ENCODE measurements at regions not wholly inside any gene's neighbourhood (a gene's known extent, or its start where the extent isn't known, plus 50 kb on each side); places are given as distances from the start of the nearest gene placed in this dataset.

- DNase-seq (ENCODE audit: low read depth in 1 of 2, low spot score in 1 of 2): no peak
- no peak for TF ChIP-seq JUND (IDR thresholded peaks at IDR 0.05; ENCODE audit: low read depth)
- in situ Hi-C loops (cut with HindIII; ENCODE audit: low pct_unique_long_range_greater_than_20kb, low sequenced_read_pairs): no loop called here
Observed at GRCh38 chr6:160917572-160917971, 74.0 kb upstream of the MAP3K4 start.

DNA sequence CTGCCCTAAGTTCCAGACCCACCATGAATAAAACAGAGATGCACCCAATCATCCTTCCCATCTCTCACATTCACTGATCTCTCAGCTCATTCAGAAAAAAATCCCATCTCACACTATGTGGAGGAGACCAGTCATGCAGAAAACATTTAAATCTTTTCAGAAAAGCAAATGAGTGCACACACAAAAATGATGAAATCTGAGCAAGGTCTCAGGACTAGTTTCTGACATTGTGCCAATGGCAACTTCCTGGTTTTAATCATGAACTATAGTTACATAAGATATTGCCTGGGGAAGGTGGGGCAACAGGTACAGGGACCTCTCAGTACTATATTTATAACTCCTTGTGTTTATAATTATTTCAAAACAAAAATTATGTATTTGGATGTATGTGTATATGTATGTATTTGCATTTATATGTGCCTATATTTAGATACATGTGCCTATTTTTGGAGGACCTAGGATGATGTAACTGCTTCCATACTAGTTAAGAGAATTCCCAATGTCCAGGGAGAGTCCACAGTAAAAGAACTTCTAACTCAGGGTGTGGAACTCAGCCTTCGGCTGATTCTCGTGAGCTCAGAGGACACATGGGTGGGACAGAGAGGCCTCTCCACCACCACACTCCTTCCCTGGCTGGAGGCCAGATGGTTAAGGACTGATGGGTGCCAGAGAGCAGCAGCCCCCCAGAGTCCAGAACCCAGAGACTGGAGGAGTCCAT lies 71.7 kb upstream of the MAP3K4 start:
- TF ChIP-seq JUND (IDR thresholded peaks at IDR 0.05; ENCODE audit: low read depth): no peak
- in situ Hi-C loops (cut with HindIII; ENCODE audit: low pct_unique_long_range_greater_than_20kb, low sequenced_read_pairs): no loop called here
- peak in 1 of 2 experiments; percentile 3 for DNase-seq (ENCODE audit: low read depth in 1 of 2, low spot score in 1 of 2)

DNA sequence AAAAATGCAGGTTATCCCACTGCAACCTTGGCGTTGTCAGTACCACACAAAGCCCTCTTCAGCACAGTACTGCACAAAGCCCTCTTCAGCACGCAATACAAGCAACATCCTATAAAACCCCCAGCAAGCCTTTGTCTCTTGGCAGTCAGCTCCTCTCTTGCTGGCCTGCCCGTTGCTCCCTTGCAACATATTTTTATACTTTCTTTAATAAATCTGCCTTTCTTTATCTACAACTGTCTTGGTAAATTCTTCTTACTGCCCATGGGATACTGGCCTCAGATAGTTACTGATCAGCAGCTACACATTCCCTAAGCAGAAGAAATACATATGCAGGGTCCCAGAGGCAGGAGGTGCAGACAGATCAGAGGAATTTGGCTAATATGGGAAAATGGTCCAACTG lies 70.5 kb upstream of the MAP3K4 start:
- no peak for DNase-seq (ENCODE audit: low read depth in 1 of 2, low spot score in 1 of 2)
- in situ Hi-C loops (cut with HindIII; ENCODE audit: low pct_unique_long_range_greater_than_20kb, low sequenced_read_pairs): no loop called here
- no peak for TF ChIP-seq JUND (IDR thresholded peaks at IDR 0.05; ENCODE audit: low read depth)

GRCh38 chr6:160926281-160927276 lies 65.0 kb upstream of the MAP3K4 start:
- in situ Hi-C loops (cut with HindIII; ENCODE audit: low pct_unique_long_range_greater_than_20kb, low sequenced_read_pairs): no loop called here
- DNase-seq (ENCODE audit: low read depth in 1 of 2, low spot score in 1 of 2): peak in 1 of 2 experiments; percentile 45
- no peak for TF ChIP-seq JUND (IDR thresholded peaks at IDR 0.05; ENCODE audit: low read depth)

GRCh38 chr6:160927416-160927815 lies 64.2 kb upstream of the MAP3K4 start:
- in situ Hi-C loops (cut with HindIII; ENCODE audit: low pct_unique_long_range_greater_than_20kb, low sequenced_read_pairs): no loop called here
- DNase-seq (ENCODE audit: low read depth in 1 of 2, low spot score in 1 of 2): peak in 1 of 2 experiments; percentile 67
- TF ChIP-seq JUND (IDR thresholded peaks at IDR 0.05; ENCODE audit: low read depth): no peak

DNA sequence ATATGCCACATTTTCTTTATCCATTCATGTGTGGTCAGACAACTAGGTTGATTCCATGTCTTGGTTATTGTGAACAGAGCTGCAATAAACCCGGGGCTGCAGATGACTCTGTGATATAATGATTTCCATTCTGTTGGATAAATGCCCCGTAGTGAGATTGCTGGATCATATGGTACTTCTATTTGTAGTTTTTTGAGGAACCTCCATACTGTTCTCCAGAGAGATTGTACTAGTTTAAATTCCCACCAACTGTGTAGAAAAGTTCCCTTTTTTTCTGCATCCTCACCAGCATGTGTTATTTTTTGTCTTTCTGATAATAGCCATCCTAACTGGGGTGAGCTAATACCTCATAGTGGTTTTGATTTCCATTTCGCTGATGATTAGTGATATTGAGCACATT lies 62.2 kb upstream of the MAP3K4 start:
- no peak for TF ChIP-seq JUND (IDR thresholded peaks at IDR 0.05; ENCODE audit: low read depth)
- DNase-seq (ENCODE audit: low read depth in 1 of 2, low spot score in 1 of 2): no peak
- in situ Hi-C loops (cut with HindIII; ENCODE audit: low pct_unique_long_range_greater_than_20kb, low sequenced_read_pairs): no loop called here

DNA sequence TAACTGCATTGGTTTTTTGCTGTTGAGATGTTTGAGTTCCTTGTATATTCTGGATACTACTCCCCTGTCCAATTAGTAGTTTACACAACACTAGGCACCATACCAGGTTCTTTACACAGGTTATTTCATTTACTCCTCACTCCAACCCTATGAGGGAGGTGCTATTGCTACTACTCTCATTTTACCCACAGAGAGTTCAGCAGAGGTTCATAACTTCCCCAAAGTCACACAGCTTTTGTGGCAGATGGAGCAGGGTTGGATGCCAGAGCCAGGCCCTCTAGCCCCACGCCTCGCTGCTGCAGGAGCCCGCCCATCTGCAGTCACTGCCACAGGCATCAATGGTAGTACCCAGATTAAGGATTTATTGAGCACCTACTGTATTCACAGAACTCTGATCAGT lies 61.7 kb upstream of the MAP3K4 start:
- in situ Hi-C loops (cut with HindIII; ENCODE audit: low pct_unique_long_range_greater_than_20kb, low sequenced_read_pairs): no loop called here
- no peak for DNase-seq (ENCODE audit: low read depth in 1 of 2, low spot score in 1 of 2)
- TF ChIP-seq JUND (IDR thresholded peaks at IDR 0.05; ENCODE audit: low read depth): no peak

DNA sequence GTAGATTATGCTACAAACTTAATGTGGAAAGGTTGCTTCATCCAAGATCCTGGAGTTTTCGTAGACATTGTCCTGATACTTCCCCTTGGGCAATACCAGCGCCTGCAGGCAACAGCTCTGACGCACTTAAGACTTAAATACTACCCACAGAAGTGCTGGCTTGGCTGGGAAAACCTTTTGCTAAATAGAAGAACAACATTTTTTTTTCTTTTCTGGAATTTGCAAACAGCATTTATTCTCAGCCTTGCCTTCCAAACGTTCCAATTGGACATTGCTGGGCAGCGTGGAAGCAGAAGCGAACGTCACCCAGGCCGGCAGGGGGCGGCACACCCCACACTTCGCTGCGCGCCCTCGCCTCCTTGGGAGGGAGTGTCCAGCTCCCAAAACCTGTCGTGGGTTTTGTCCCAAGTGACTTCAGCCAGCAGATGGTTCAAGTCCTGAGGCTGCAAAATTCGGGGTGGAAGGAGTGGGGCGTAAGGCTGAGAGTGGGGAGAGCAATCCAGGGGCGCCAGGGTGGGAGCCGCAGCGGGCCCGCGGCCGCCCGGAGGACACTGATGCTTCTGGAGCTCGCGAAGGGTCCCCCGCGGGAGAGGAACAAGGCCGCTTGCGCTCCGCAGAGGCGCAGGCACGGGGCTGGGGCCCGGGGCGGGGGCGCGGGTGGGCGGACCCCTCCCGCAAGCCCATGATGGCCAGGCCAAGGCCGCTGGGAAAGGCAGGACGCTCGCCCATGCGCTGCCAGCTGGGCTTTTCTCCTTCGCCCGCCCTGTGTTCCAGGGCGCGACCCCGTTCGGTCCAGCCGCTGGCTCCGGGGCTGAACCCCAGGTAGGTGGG lies 60.8 kb upstream of the MAP3K4 start:
- in situ Hi-C loops (cut with HindIII; ENCODE audit: low pct_unique_long_range_greater_than_20kb, low sequenced_read_pairs): no loop called here
- peak; percentile 75 to 78 for DNase-seq (ENCODE audit: low read depth in 1 of 2, low spot score in 1 of 2)
- TF ChIP-seq JUND (IDR thresholded peaks at IDR 0.05; ENCODE audit: low read depth): no peak

DNA sequence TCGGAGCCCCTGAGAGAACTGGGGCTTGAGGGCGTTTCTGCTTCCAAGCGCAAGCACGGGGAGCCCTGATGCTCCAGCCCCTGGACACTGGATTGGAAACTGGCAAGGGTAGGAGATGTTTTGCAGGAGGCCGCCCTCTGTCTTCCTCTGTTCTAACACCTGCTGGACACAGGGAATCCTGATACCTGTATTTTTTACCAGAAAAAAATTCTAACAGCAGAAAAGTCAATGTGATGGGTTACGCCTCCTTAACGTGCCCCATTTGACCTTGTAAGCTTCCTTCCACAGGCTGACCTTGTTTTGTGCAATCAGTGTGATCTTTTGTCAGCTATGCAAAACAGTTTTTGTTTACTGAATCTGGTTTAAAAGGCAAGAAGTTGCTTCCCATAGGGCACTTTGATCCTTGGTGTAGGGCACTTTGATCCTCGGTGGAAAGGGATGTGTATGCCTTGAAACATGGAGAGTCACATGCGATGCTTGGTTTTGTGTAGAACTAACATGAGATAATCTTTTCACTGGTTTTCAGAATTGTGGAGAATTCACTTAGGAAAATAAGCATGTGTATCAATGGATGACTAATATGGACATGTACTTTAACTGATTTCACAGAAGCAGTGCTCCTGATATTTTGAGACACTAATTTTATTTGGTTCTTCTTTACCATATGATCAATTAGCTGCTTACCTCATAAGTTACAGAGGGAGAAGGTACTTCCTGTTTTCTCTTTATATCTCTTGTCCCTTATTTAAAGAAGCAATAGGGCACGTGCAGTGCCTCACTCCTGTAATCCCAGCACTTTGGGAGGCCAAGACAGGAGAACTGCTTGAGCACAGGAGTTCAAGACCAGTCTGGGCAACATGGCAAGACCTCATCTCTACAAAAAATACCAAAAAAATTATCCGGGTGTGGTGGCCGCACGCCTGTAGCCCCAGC lies 59.9 kb upstream of the MAP3K4 start:
- DNase-seq (ENCODE audit: low read depth in 1 of 2, low spot score in 1 of 2): peak; percentile 15 to 16
- TF ChIP-seq JUND (IDR thresholded peaks at IDR 0.05; ENCODE audit: low read depth): no peak
- in situ Hi-C loops (cut with HindIII; ENCODE audit: low pct_unique_long_range_greater_than_20kb, low sequenced_read_pairs): no loop called here

DNA sequence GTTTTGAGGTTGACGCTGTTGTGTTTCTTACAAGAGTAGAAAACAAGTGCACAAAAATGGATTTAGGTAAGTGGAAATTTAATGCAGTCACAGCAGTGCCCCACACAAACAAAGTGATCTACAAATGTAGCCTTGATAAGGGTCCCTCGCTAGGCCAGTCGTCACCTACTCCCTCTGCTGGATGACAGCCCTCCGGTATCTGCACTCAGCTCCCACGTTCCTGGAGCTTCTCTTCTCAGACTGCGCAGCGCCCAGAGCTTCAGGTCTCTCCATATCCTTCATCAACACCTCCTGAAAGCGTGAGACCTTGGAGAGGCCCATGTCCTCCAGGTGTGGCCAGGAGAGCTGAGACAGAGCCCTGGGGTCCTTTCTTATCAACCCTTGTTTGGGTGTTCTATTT lies 58.3 kb upstream of the MAP3K4 start:
- DNase-seq (ENCODE audit: low read depth in 1 of 2, low spot score in 1 of 2): no peak
- in situ Hi-C loops (cut with HindIII; ENCODE audit: low pct_unique_long_range_greater_than_20kb, low sequenced_read_pairs): no loop called here
- no peak for TF ChIP-seq JUND (IDR thresholded peaks at IDR 0.05; ENCODE audit: low read depth)

DNA sequence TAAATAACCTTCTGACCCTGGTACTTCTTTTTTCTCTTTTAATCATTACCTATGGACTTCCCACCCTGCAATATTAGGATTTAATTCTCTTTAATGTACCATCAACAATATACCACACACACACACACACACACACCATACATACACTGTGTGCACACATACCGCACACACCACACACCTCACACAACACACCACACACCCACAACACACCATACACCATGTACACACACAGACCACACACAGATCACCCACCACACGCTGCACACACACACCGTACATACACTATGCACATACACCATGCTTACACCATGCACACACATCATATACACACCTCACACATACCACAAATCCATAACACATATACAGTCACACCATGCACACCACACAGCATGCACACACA lies 57.4 kb upstream of the MAP3K4 start:
- in situ Hi-C loops (cut with HindIII; ENCODE audit: low pct_unique_long_range_greater_than_20kb, low sequenced_read_pairs): no loop called here
- TF ChIP-seq JUND (IDR thresholded peaks at IDR 0.05; ENCODE audit: low read depth): no peak

More for the DNA sequence above, 57.4 kb upstream of the MAP3K4 start:
- no peak for DNase-seq (ENCODE audit: low read depth in 1 of 2, low spot score in 1 of 2)

Data from T47D (cell line).